ENCODE measurements at regions not wholly inside any gene's neighbourhood (a gene's known extent, or its start where the extent isn't known, plus 50 kb on each side); places are given as distances from the start of the nearest gene placed in this dataset.

- Histone ChIP-seq H3K9me3 (peaks cover 0 to 8% of the 10 kb centered on the region in 2 donors), H3K4me1 (peaks cover 0 to 6% (median 2%) of the 10 kb centered on the region in 4 donors), H3K27me3 (no peaks in the 10 kb centered on the region), H3K4me3 (no peak overlapping the region), H3K27ac (no peak overlapping the region), H3K36me3 (no peaks in the 10 kb centered on the region)
- TF ChIP-seq POLR2A (IDR thresholded peaks at IDR 0.05) (no peak), CTCF (IDR thresholded peaks at IDR 0.05) (no peak), EP300 (IDR thresholded peaks at IDR 0.05; ENCODE audit: low read depth) (no peak), POLR2AphosphoS5 (IDR thresholded peaks at IDR 0.05) (no peak)
- in situ Hi-C loops (cut with MboI; ENCODE audit: low pct_ligation_motif_present in 1 of 4, low pct_unique_long_range_greater_than_20kb in 1 of 4, low sequenced_read_pairs in 3 of 4) = no loop called here
- WGBS, 2 donors (ENCODE audit: low coverage in 1 of 2) = 85% methylated on average over 2 of the region's 2 CpGs; no CpG with 5 or more reads in 1 of the 2 donors
- DNase-seq = no peak
- intact Hi-C loops (cut with DNase I; ENCODE audit: low total_unique reads) = no loop called here
These were observed 162.6 kb downstream of the KLF6 start for GRCh38 chr10:3622427-3622826.

GRCh38 chr10:3620818-3621217, 164.2 kb downstream of the KLF6 start:
- 85 to 87% methylated on average over 2 of the region's 2 CpGs for WGBS, 2 donors (ENCODE audit: low coverage in 1 of 2)
- H3K9me3 ChIP-seq = peaks cover 0 to 8% of the 10 kb centered on the region in 2 donors
- peaks cover 0 to 6% (median 2%) of the 10 kb centered on the region in 4 donors for H3K4me1 ChIP-seq
- intact Hi-C loops (cut with DNase I; ENCODE audit: low total_unique reads) = no loop called here
- in situ Hi-C loops (cut with MboI; ENCODE audit: low pct_ligation_motif_present in 1 of 4, low pct_unique_long_range_greater_than_20kb in 1 of 4, low sequenced_read_pairs in 3 of 4) = no loop called here
- no peak overlapping the region for H3K4me3 ChIP-seq
- TF ChIP-seq CTCF (IDR thresholded peaks at IDR 0.05) (no peak), POLR2AphosphoS5 (IDR thresholded peaks at IDR 0.05) (no peak), EP300 (IDR thresholded peaks at IDR 0.05; ENCODE audit: low read depth) (no peak)
- no peak for DNase-seq
- H3K27ac ChIP-seq = no peak overlapping the region
- no peaks in the 10 kb centered on the region for H3K27me3 ChIP-seq
- H3K36me3 ChIP-seq = no peaks in the 10 kb centered on the region

GRCh38 chr10:3619241-3619640, 165.8 kb downstream of the KLF6 start:
- DNase-seq = no peak
- Histone ChIP-seq H3K4me1 (peaks cover 0 to 6% (median 2%) of the 10 kb centered on the region in 4 donors), H3K36me3 (no peaks in the 10 kb centered on the region), H3K9me3 (peaks cover 0 to 8% of the 10 kb centered on the region in 2 donors), H3K27me3 (no peaks in the 10 kb centered on the region), H3K4me3 (no peak overlapping the region), H3K27ac (no peak overlapping the region)
- intact Hi-C loops (cut with DNase I; ENCODE audit: low total_unique reads) (no loop called here), in situ Hi-C loops (cut with MboI; ENCODE audit: low pct_ligation_motif_present in 1 of 4, low pct_unique_long_range_greater_than_20kb in 1 of 4, low sequenced_read_pairs in 3 of 4) (no loop called here)
- WGBS, 2 donors (ENCODE audit: low coverage in 1 of 2) = 80 to 82% methylated on average over 1 to 2 of the region's 2 CpGs
- TF ChIP-seq POLR2AphosphoS5 (IDR thresholded peaks at IDR 0.05) (no peak), POLR2A (IDR thresholded peaks at IDR 0.05) (no peak), CTCF (IDR thresholded peaks at IDR 0.05) (no peak), EP300 (IDR thresholded peaks at IDR 0.05; ENCODE audit: low read depth) (no peak)

- Histone ChIP-seq H3K27ac (no peak overlapping the region), H3K4me1 (no peaks in the 10 kb centered on the region), H3K27me3 (no peaks in the 10 kb centered on the region), H3K4me3 (no peak overlapping the region), H3K36me3 (no peaks in the 10 kb centered on the region), H3K9me3 (peaks cover 2 to 13% of the 10 kb centered on the region in 2 donors)
- in situ Hi-C loops (cut with MboI; ENCODE audit: low pct_ligation_motif_present in 1 of 4, low pct_unique_long_range_greater_than_20kb in 1 of 4, low sequenced_read_pairs in 3 of 4) (no loop called here), intact Hi-C loops (cut with DNase I; ENCODE audit: low total_unique reads) (no loop called here)
- DNase-seq = no peak
- TF ChIP-seq POLR2A (IDR thresholded peaks at IDR 0.05) (no peak), CTCF (IDR thresholded peaks at IDR 0.05) (no peak), EP300 (IDR thresholded peaks at IDR 0.05; ENCODE audit: low read depth) (no peak), POLR2AphosphoS5 (IDR thresholded peaks at IDR 0.05) (no peak)
These were observed 168.1 kb downstream of the KLF6 start for GRCh38 chr10:3616880-3617279.

Data from transverse colon (tissue), 4 donors.